IMR-90 (cell line): ENCODE measurements at regions not wholly inside any gene's neighbourhood (a gene's known extent, or its start where the extent isn't known, plus 50 kb on each side); places are given as distances from the start of the nearest gene placed in this dataset.

ENCODE experiments used
- ATAC-seq: fragments of 200-7000 bp; cut with Tn5 transposase; 2 replicates; pipeline ENCODE4 v1.9.1; 2020; ENCODE audit warnings: low read depth, mild to moderate bottlenecking, moderate library complexity
- BruUV-seq: library from RNA; stranded (reverse); fragments of 400-500 nt; replicated peaks from 2 replicates; lab custom pipeline; 2021; lab: Mats Ljungman, UMichigan
- CTCF ChIA-PET: fragments of 300-600 bp; formaldehyde crosslinking; extraction: SDS; loops from one replicate; lab custom pipeline; 2021; ENCODE audit warnings: antibody characterized with exemption; lab: Yijun Ruan, JAX
- POLR2A ChIA-PET: fragments of 300-600 bp; sonication (Branson Sonifier 250); formaldehyde crosslinking; loops from one replicate; lab custom pipeline; 2022; ENCODE audit warnings: antibody characterized with exemption; ENCODE audit not compliant: unreplicated experiment; lab: Charles Lee
- DNase-seq: peaks from one replicate; pipeline ENCODE4 v3.0.0; 2013
- H2AFZ ChIP-seq: replicated peaks from 2 replicates; pipeline ENCODE3; 2013; ENCODE audit warnings: low read length, mild to moderate bottlenecking; ENCODE audit not compliant: poor library complexity
- H2AK5ac ChIP-seq: 2 replicates; pipeline ENCODE4 v1.6.1; 2013; ENCODE audit warnings: low read depth, low read length, inconsistent platforms
- H2AK9ac ChIP-seq: replicated peaks from 2 replicates; pipeline ENCODE3; 2013; ENCODE audit warnings: mild to moderate bottlenecking, low read depth, low read length, moderate library complexity; ENCODE audit not compliant: poor library complexity
- H2BK120ac ChIP-seq: 2 replicates; pipeline ENCODE4 v1.6.1; 2013; ENCODE audit warnings: low read depth, low read length, inconsistent platforms
- H2BK15ac ChIP-seq: 3 replicates; pipeline ENCODE4 v1.6.1; 2013; ENCODE audit warnings: low read depth, low read length, inconsistent platforms
- H2BK20ac ChIP-seq: 2 replicates; pipeline ENCODE4 v1.6.1; 2013; ENCODE audit warnings: low read depth, mild to moderate bottlenecking, inconsistent platforms, low read length, moderate library complexity
- H2BK5ac ChIP-seq: 2 replicates; pipeline ENCODE4 v1.6.1; 2013; ENCODE audit warnings: mild to moderate bottlenecking, low read depth, low read length, inconsistent platforms; ENCODE audit not compliant: poor library complexity, severe bottlenecking
- H3K14ac ChIP-seq: replicated peaks from 2 replicates; pipeline ENCODE4 v1.6.1; 2013; ENCODE audit warnings: low read depth, low read length, inconsistent platforms
- H3K18ac ChIP-seq: 2 replicates; pipeline ENCODE4 v1.6.1; 2013; ENCODE audit warnings: low read depth, low read length, control low read depth
- H3K23ac ChIP-seq: 2 replicates; pipeline ENCODE4 v1.6.1; 2013; ENCODE audit warnings: low read depth, low read length, inconsistent platforms
- H3K27ac ChIP-seq: 2 replicates; pipeline ENCODE4 v1.5.1; 2013; ENCODE audit warnings: mild to moderate bottlenecking, control low read depth, low read length; ENCODE audit not compliant: insufficient read depth
- H3K27me3 ChIP-seq: 2 replicates; pipeline ENCODE4 v1.6.1; 2013; ENCODE audit warnings: low read length; ENCODE audit not compliant: control insufficient read depth, insufficient read depth
- H3K36me3 ChIP-seq: 2 replicates; pipeline ENCODE4 v1.6.1; 2013; ENCODE audit warnings: low read length, mixed read lengths; ENCODE audit not compliant: control insufficient read depth, insufficient read depth
- H3K4ac ChIP-seq: 2 replicates; pipeline ENCODE4 v1.6.1; 2013; ENCODE audit warnings: low read depth, low read length, inconsistent platforms
- H3K4me1 ChIP-seq: 2 replicates; pipeline ENCODE4 v1.6.1; 2013; ENCODE audit warnings: low read length, mixed read lengths; ENCODE audit not compliant: control insufficient read depth, insufficient read depth
- H3K4me2 ChIP-seq: 2 replicates; pipeline ENCODE4 v1.6.1; 2013; ENCODE audit warnings: low read depth, mild to moderate bottlenecking, control low read depth, low read length, moderate library complexity
- H3K4me3 ChIP-seq: 2 replicates; pipeline ENCODE4 v1.5.1; 2013; ENCODE audit warnings: low read depth, mild to moderate bottlenecking, control low read depth, low read length, moderate library complexity; ENCODE audit not compliant: insufficient read depth
- H3K56ac ChIP-seq: 2 replicates; pipeline ENCODE4 v1.6.1; 2013; ENCODE audit warnings: low read length, inconsistent platforms; ENCODE audit not compliant: insufficient read depth; ENCODE audit errors: extremely low read depth
- H3K79me1 ChIP-seq, 2 experiments: 2 replicates each; pipeline ENCODE4 v1.6.1; 2013; ENCODE audit warnings: low read length in 2 of 2, inconsistent platforms in 1 of 2, low read depth in 1 of 2
- H3K9ac ChIP-seq: 2 replicates; pipeline ENCODE4 v1.6.1; 2013; ENCODE audit warnings: low read depth, low read length, control low read depth
- H3K9me1 ChIP-seq: 2 replicates; pipeline ENCODE4 v1.6.1; 2013; ENCODE audit warnings: low read length, inconsistent platforms; ENCODE audit not compliant: insufficient read depth
- H3K9me3 ChIP-seq: 2 replicates; pipeline ENCODE4 v1.6.1; 2013; ENCODE audit warnings: low read length; ENCODE audit not compliant: control insufficient read depth, insufficient read depth
- H4K20me1 ChIP-seq: 2 replicates; pipeline ENCODE4 v1.6.1; 2013; ENCODE audit warnings: low read length, inconsistent platforms; ENCODE audit not compliant: insufficient read depth
- H4K5ac ChIP-seq: 2 replicates; pipeline ENCODE4 v1.6.1; 2013; ENCODE audit warnings: mild to moderate bottlenecking, low read depth, low read length, control low read depth
- H4K8ac ChIP-seq, 2 experiments: 2 replicates each; pipeline ENCODE4 v1.6.1; 2013; ENCODE audit warnings: low read depth in 2 of 2, low read length in 2 of 2, control low read depth in 1 of 2, inconsistent platforms in 1 of 2
- H4K91ac ChIP-seq: 2 replicates; pipeline ENCODE4 v1.6.1; 2013; ENCODE audit warnings: low read depth, low read length, inconsistent platforms; ENCODE audit not compliant: insufficient read depth
- CTCF ChIP-seq: conservative IDR thresholded peaks from 2 replicates; pipeline ENCODE4 v1.5.1; 2012; ENCODE audit warnings: mild to moderate bottlenecking, low read depth, low read length, improper control_type of control experiment
- FOS ChIP-seq: fragments of 150-350 bp; IDR thresholded peaks from 2 replicates; pipeline ENCODE4 v1.6.1; 2016; ENCODE audit warnings: low read depth, low read length
- NFE2L2 ChIP-seq: fragments of 150-350 bp; IDR thresholded peaks from 2 replicates; pipeline ENCODE4 v1.6.1; 2016; ENCODE audit warnings: low read depth, mild to moderate bottlenecking, low read length
- USF2 ChIP-seq: fragments of 150-350 bp; IDR thresholded peaks from 2 replicates; pipeline ENCODE4 v1.6.1; 2017; ENCODE audit warnings: mild to moderate bottlenecking, antibody characterized with exemption, low read length, low read depth
- WGBS, 2 experiments: methylation state at CpG; one replicate each; pipeline versions ENCODE4 v1.1.5 to v1.1.7; 2013; ENCODE audit warnings: missing lambda C conversion rate in 2 of 2; ENCODE audit not compliant: insufficient read length in 1 of 2; ENCODE audit errors: extremely low coverage in 2 of 2; 5-methylcytosine and 5-hydroxymethylcytosine counted together
- dilution Hi-C: fragments of 300-500 bp; cut with HindIII; formaldehyde crosslinking; loops from one replicate; pipeline ENCODE4 v1.14.3; 2018; ENCODE audit warnings: low sequenced_read_pairs; ENCODE audit not compliant: unreplicated experiment
- in situ Hi-C: fragments of 300-500 bp; cut with MboI; formaldehyde crosslinking; loops from 3 replicates; pipeline ENCODE4 v1.14.3; 2019; ENCODE audit warnings: low sequenced_read_pairs, inconsistent platforms, mixed read lengths
- intact Hi-C: fragments of 100-400 bp; cut with micrococcal nuclease; formaldehyde crosslinking; loops from 2 replicates; pipeline ENCODE4 v1.10.0; 2022

- Histone ChIP-seq H2AK9ac (no peak overlapping the region), H4K20me1 (no peaks in the 10 kb centered on the region), H3K14ac (no peak overlapping the region), H3K27me3 (no peaks in the 10 kb centered on the region), H3K4me1 (no peaks in the 10 kb centered on the region), H3K56ac (no peak overlapping the region), H2AK5ac (no peak overlapping the region), H3K18ac (no peak overlapping the region), H2BK15ac (no peak overlapping the region), H3K4me3 (no peak overlapping the region), H3K27ac (no peak overlapping the region), H2BK20ac (no peak overlapping the region), H3K9ac (no peak overlapping the region), H3K36me3 (no peaks in the 10 kb centered on the region), H3K79me1 (no peaks in the 10 kb centered on the region), H3K4me2 (no peak overlapping the region), H3K9me1 (no peaks in the 10 kb centered on the region), H3K23ac (no peak overlapping the region), H4K5ac (no peak overlapping the region), H2BK5ac (no peak overlapping the region), H2BK120ac (no peak overlapping the region), H4K91ac (no peak overlapping the region), H4K8ac (no peak overlapping the region), H3K9me3 (peaks cover 10% of the 10 kb centered on the region), H3K4ac (no peak overlapping the region), H2AFZ (no peak overlapping the region)
- in situ Hi-C loops (no loop called here), intact Hi-C loops (no loop called here), dilution Hi-C loops (no loop called here)
- no peak for ATAC-seq
- no peak for DNase-seq
- no peak for TF ChIP-seq FOS
- no peak for TF ChIP-seq CTCF
- TF ChIP-seq USF2: no peak
- no peak for TF ChIP-seq NFE2L2
- no TSS peak for BruUV-seq
- POLR2A ChIA-PET: no interaction called here
- no CpG with 5 or more reads among the region's 2 CpGs for WGBS, 2 experiments
- CTCF ChIA-PET: no interaction called here
Observed at GRCh38 chr3:3654916-3655315, 144.3 kb upstream of the LRRN1 start.
